SJSA1 (cell line): ENCODE measurements at regions not wholly inside any gene's neighbourhood (a gene's known extent, or its start where the extent isn't known, plus 50 kb on each side); places are given as distances from the start of the nearest gene placed in this dataset.

ENCODE experiments used
- DNase-seq, 2 experiments: peaks; one replicate each; pipeline ENCODE4 v3.0.0-alpha.2; 2015 to 2020; ENCODE audit warnings: low spot score in 2 of 2, low read depth in 1 of 2
- H3K27ac ChIP-seq: fragments of 250-450 bp; sonication (Bioruptor Pico); 2 replicates; pipeline ENCODE4 v1.5.1; 2020; ENCODE audit warnings: mild to moderate bottlenecking, moderate library complexity
- H3K27me3 ChIP-seq: fragments of 250-450 bp; sonication (Bioruptor Pico); replicated peaks from 2 replicates; pipeline ENCODE4 v1.5.1; 2020; ENCODE audit warnings: mild to moderate bottlenecking, moderate library complexity
- H3K36me3 ChIP-seq: fragments of 250-450 bp; sonication (Bioruptor Pico); 2 replicates; pipeline ENCODE4 v1.5.1; 2020; ENCODE audit warnings: mild to moderate bottlenecking
- H3K4me1 ChIP-seq: fragments of 250-450 bp; sonication (Bioruptor Pico); replicated peaks from 2 replicates; pipeline ENCODE4 v1.6.1; 2021; ENCODE audit warnings: mild to moderate bottlenecking
- H3K4me3 ChIP-seq: fragments of 250-450 bp; sonication (Bioruptor Pico); 2 replicates; pipeline ENCODE4 v1.5.1; 2020; ENCODE audit warnings: mild to moderate bottlenecking
- H3K9me3 ChIP-seq: fragments of 250-450 bp; sonication (Bioruptor Pico); replicated peaks from 2 replicates; pipeline ENCODE4 v1.5.1; 2020; ENCODE audit warnings: mild to moderate bottlenecking

GRCh38 chr3:16724487-16724886, 119.3 kb upstream of the DAZL start:
- no peak overlapping the region for H3K4me3 ChIP-seq
- DNase-seq, result no peak
- H3K27ac ChIP-seq, result no peak overlapping the region

GRCh38 chr3:16725972-16726371, 120.7 kb upstream of the DAZL start:
- peaks cover 12% of the 10 kb centered on the region for H3K4me1 ChIP-seq
- no peaks in the 10 kb centered on the region for H3K27me3 ChIP-seq
- H3K9me3 ChIP-seq, result no peaks in the 10 kb centered on the region
- no peaks in the 10 kb centered on the region for H3K36me3 ChIP-seq
- DNase-seq, result no peak
- no peak overlapping the region for H3K27ac ChIP-seq
- no peak overlapping the region for H3K4me3 ChIP-seq

More at GRCh38 chr3:16724487-16724886, 119.3 kb upstream of the DAZL start:
- H3K27me3 ChIP-seq, result no peaks in the 10 kb centered on the region
- peaks cover 12% of the 10 kb centered on the region for H3K4me1 ChIP-seq
- H3K36me3 ChIP-seq, result no peaks in the 10 kb centered on the region
- H3K9me3 ChIP-seq, result no peaks in the 10 kb centered on the region

DNA sequence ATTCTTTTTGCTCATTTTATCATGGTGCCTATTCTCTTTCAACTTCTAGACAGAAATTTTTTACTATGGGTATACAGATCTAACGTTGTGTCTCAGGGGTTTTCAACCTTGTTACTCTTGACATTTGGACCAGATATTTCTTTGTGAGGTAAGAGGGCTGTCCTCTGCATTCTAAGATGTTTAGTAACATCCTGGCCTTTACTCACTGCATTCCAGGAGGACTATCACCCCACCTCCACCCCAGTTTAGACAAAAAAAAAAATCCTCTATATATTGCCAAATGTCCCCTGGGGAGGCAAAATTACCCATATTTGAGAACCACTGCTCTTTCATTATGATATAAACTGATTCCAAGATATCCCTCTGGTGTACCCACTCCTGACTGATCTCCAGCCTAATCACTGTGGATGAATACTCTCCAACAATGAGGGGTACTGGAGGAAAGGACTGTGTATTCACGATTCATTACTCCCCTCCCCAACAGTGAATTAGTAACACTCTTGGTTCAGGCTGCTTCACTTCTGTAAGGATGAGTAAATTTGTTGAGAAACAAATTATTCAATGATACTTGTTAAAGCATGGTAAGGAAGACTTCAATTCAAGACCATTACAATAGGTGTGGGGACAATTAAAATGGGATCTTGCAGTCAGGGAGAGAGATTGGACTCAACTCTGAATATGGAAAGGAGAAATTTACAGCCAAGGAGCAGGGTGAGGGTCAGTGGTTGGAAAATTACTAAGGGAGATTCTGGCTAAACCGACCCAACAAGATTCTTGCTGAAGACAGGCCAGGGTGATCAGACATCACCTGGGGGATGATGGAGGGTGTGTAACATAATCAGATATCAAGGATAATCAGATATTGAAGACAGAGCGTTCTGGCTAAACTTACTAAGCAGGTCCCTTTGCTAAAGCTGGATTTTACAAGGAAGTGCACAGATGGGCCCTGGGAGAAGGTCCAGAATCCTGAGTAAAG, 123.8 kb upstream of the DAZL start:
- Histone ChIP-seq H3K4me3 (no peak overlapping the region), H3K27ac (peak overlapping the region; percentile 47), H3K9me3 (no peaks in the 10 kb centered on the region), H3K4me1 (peaks cover 12% of the 10 kb centered on the region), H3K27me3 (no peaks in the 10 kb centered on the region), H3K36me3 (no peaks in the 10 kb centered on the region)
- no peak for DNase-seq

- DNase-seq, result no peak
- no peak overlapping the region for H3K27ac ChIP-seq
- H3K36me3 ChIP-seq, result no peaks in the 10 kb centered on the region
- H3K9me3 ChIP-seq, result no peaks in the 10 kb centered on the region; the same call in 1 of the 2 replicates
- no peak overlapping the region for H3K4me3 ChIP-seq
- H3K27me3 ChIP-seq, result no peaks in the 10 kb centered on the region
- H3K4me1 ChIP-seq, result peaks cover 13% of the 10 kb centered on the region
Measured at GRCh38 chr3:16738451-16738850, 133.2 kb upstream of the DAZL start.

DNA sequence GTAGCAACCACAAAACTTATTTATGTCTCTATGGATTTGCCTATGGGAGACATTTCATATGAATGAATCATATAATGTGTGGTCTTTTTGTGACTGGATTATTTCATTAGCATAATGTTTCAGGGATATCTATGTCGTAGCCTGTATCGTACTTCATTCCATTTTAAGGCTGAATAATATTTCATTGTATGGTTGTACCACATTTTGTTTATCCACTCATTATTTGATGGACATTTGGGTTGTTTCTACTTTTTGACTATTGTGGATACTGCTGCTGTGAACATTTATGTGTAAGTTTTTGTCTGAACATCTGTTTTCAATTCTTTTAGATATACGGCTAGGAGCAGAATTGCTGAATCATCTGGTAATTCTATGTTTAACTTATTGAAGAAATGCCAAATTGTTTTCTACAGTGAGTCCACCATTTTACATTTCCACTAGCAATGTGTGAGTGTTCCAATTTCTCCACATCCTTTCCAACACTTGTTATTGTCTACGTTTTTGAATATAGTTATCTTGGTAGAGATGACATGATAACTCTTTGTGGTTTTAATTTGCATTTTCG, 134.4 kb upstream of the DAZL start:
- H3K27ac ChIP-seq, result no peak overlapping the region
- H3K9me3 ChIP-seq, result no peaks in the 10 kb centered on the region; the same call in 1 of the 2 replicates
- H3K4me1 ChIP-seq, result peaks cover 13% of the 10 kb centered on the region
- no peak overlapping the region for H3K4me3 ChIP-seq
- H3K27me3 ChIP-seq, result no peaks in the 10 kb centered on the region
- H3K36me3 ChIP-seq, result no peaks in the 10 kb centered on the region
- no peak for DNase-seq

- Histone ChIP-seq H3K4me1 (peaks cover 13% of the 10 kb centered on the region), H3K27me3 (no peaks in the 10 kb centered on the region), H3K9me3 (no peaks in the 10 kb centered on the region; the same call in 1 of the 2 replicates), H3K4me3 (no peak overlapping the region), H3K36me3 (no peaks in the 10 kb centered on the region), H3K27ac (peak overlapping the region; percentile 26; the same call in 1 of the 2 replicates)
- DNase-seq, result no peak
Measured at GRCh38 chr3:16740515-16740914, 135.3 kb upstream of the DAZL start.

GRCh38 chr3:16741103-16741758, 136.0 kb upstream of the DAZL start:
- H3K36me3 ChIP-seq, result no peaks in the 10 kb centered on the region
- peak overlapping the region; percentile 26 for H3K27ac ChIP-seq
- no peaks in the 10 kb centered on the region; the same call in 1 of the 2 replicates for H3K9me3 ChIP-seq
- DNase-seq, result peak; percentile 53 to 66
- peaks cover 13% of the 10 kb centered on the region for H3K4me1 ChIP-seq
- no peaks in the 10 kb centered on the region for H3K27me3 ChIP-seq
- H3K4me3 ChIP-seq, result no peak overlapping the region

DNA sequence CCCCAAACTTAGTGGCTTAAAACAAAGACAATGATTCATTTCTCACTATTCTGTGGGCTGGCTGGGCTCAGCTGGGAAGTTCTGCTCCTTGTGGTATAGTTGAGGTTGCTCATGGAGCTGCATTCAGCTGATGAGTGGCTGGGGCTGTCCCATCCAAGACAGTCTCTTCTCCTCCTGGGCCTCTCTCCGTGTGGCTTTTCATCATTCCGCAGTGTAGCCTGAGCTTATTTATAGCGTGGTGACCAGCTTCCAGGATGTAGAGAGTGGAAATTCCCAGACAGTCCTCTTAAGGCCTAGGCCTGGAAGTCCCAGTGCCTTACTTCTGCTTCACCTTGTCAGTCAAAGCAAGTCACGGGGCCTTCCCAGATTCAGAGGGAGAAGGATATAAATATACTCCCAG, 136.7 kb upstream of the DAZL start:
- Histone ChIP-seq H3K27me3 (no peaks in the 10 kb centered on the region), H3K27ac (peak overlapping the region; percentile 26)
- peak; percentile 41 to 49 for DNase-seq

GRCh38 chr3:16743276-16743675, 138.1 kb upstream of the DAZL start:
- H3K27me3 ChIP-seq, result no peaks in the 10 kb centered on the region
- no peaks in the 10 kb centered on the region; the same call in 1 of the 2 replicates for H3K9me3 ChIP-seq
- DNase-seq, result no peak

More for the DNA sequence above, 136.7 kb upstream of the DAZL start:
- Histone ChIP-seq H3K36me3 (no peaks in the 10 kb centered on the region), H3K4me3 (no peak overlapping the region), H3K9me3 (no peaks in the 10 kb centered on the region; the same call in 1 of the 2 replicates), H3K4me1 (peaks cover 13% of the 10 kb centered on the region)

DNA sequence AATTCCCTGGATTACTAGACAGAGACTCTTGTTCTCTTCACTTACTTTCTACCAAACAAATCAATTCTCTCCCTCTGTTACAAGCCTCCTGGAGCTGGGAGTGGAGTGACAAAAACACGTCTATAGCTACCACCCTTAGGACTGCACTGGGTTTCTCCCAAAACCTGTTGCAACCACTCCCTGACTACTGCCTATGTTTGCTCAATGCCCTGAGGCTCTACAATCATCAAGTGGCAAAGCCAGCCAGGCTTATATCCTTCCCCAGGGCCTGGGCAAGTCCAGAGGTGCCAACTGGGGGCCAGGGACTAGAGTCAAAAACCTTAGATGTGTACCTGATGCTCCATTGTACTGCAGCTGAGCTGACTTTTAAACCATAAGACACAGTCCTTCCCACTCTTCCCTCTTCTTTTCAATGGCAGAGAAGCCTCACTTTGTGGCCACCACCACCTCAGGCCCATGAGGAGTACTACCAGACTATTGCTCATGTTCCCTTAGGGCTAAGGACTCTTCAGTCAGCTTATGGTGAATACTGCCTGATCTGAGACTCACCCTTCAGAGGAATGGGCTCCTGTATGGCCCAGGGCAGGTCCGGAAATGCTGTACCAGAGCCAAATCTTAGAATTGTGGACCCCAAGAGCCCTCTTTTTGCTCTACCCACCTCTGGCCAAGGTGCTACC, 125.4 kb upstream of the PLCL2 start:
- no peaks in the 10 kb centered on the region for H3K4me1 ChIP-seq
- DNase-seq, result no peak
- H3K36me3 ChIP-seq, result no peaks in the 10 kb centered on the region
- H3K4me3 ChIP-seq, result no peak overlapping the region
- H3K27me3 ChIP-seq, result 0 out of 2 replicates have a peak, but pooled peaks cover 2% of the 10 kb centered on the region
- no peaks in the 10 kb centered on the region for H3K9me3 ChIP-seq
- no peak overlapping the region for H3K27ac ChIP-seq

More at GRCh38 chr3:16743276-16743675, 138.1 kb upstream of the DAZL start:
- no peak overlapping the region for H3K4me3 ChIP-seq
- peaks cover 13% of the 10 kb centered on the region for H3K4me1 ChIP-seq
- H3K27ac ChIP-seq, result no peak overlapping the region
- no peaks in the 10 kb centered on the region for H3K36me3 ChIP-seq

GRCh38 chr3:16761571-16761970, 123.2 kb upstream of the PLCL2 start:
- Histone ChIP-seq H3K4me1 (no peaks in the 10 kb centered on the region), H3K27me3 (0 out of 2 replicates have a peak, but pooled peaks cover 2% of the 10 kb centered on the region), H3K36me3 (no peaks in the 10 kb centered on the region), H3K27ac (no peak overlapping the region), H3K4me3 (no peak overlapping the region), H3K9me3 (no peaks in the 10 kb centered on the region)
- DNase-seq, result no peak

DNA sequence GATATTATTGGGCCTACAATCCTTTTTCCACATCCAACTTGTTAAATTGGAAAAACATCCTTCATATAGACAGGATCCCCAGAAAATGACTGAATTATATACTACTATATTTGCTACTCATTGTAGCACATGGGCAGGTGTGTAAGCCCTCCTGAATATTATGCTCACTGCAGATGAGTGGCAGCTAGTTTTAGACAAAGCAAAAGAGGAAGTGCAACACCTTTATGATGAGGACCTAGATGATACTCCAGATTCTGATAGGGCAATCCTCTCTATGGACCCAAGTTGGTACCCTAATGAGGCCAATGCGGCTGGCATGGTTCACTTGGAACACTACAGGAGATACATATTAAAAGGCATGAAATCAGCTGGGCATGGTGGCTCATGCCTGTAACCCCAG, 119.1 kb upstream of the PLCL2 start:
- Histone ChIP-seq H3K4me1 (no peaks in the 10 kb centered on the region), H3K27me3 (0 out of 2 replicates have a peak, but pooled peaks cover 2% of the 10 kb centered on the region), H3K36me3 (no peaks in the 10 kb centered on the region), H3K27ac (no peak overlapping the region), H3K9me3 (no peaks in the 10 kb centered on the region), H3K4me3 (no peak overlapping the region)
- DNase-seq, result no peak

GRCh38 chr3:16767006-16767405, 117.7 kb upstream of the PLCL2 start:
- no peak for DNase-seq
- no peaks in the 10 kb centered on the region for H3K4me1 ChIP-seq
- no peaks in the 10 kb centered on the region for H3K27me3 ChIP-seq
- no peak overlapping the region for H3K27ac ChIP-seq
- H3K4me3 ChIP-seq, result no peak overlapping the region
- no peaks in the 10 kb centered on the region for H3K36me3 ChIP-seq
- H3K9me3 ChIP-seq, result no peaks in the 10 kb centered on the region
